SK-N-SH (cell line): ENCODE measurements at regions not wholly inside any gene's neighbourhood (a gene's known extent, or its start where the extent isn't known, plus 50 kb on each side); places are given as distances from the start of the nearest gene placed in this dataset.

Experiments used
- CTCF ChIA-PET: fragments of 300-600, 350-600 bp; formaldehyde crosslinking; extraction: SDS; loops from one replicate; lab custom pipeline; 2021; lab: Yijun Ruan, JAX
- POLR2A ChIA-PET: fragments of 350-600 bp; sonication (Branson Sonifier 250); formaldehyde crosslinking; extraction: SDS; loops from one replicate; lab custom pipeline; 2020; ENCODE audit warnings: antibody characterized with exemption, inconsistent platforms; lab: Yijun Ruan, JAX
- DNase-seq: peaks from one replicate; pipeline ENCODE4 v3.0.0; 2012
- H2AFZ ChIP-seq: fragments of 200-600 bp; sonication (generic); 2 replicates; pipeline ENCODE4 v1.8.1; 2016; ENCODE audit warnings: antibody characterized with exemption, mild to moderate bottlenecking, low read depth
- H3F3A ChIP-seq: fragments of 200-600 bp; sonication (generic); replicated peaks from 2 replicates; pipeline ENCODE3; 2016; ENCODE audit warnings: antibody characterized with exemption, mild to moderate bottlenecking; ENCODE audit not compliant: insufficient read depth
- H3K27ac ChIP-seq, 2 experiments: fragments of 200-500 bp in 1 of 2; fragments of 200-600 bp in 1 of 2; sonication (Bioruptor generic) in 1 of 2; sonication (generic), shearing (Covaris generic) in 1 of 2; 2 replicates each; pipeline versions ENCODE4 v1.5.1 to v1.6.1; 2014 to 2016; ENCODE audit warnings: low read depth in 2 of 2, inconsistent platforms in 1 of 2, low read length in 1 of 2, mild to moderate bottlenecking in 1 of 2, mixed read lengths in 1 of 2
- H3K27me3 ChIP-seq: fragments of 200-600 bp; sonication (generic), shearing (Covaris generic); 2 replicates; pipeline ENCODE4 v1.6.1; 2016; ENCODE audit warnings: mixed run types; ENCODE audit not compliant: insufficient read depth
- H3K36me3 ChIP-seq, 2 experiments: fragments of 200-500 bp in 1 of 2; fragments of 200-600 bp in 1 of 2; sonication (Bioruptor generic) in 1 of 2; sonication (generic) in 1 of 2; replicated peaks in 1 of 2; 2 replicates each; pipeline versions ENCODE3 to v1.5.1; 2014 to 2016; ENCODE audit warnings: low read length in 1 of 2, mild to moderate bottlenecking in 1 of 2; ENCODE audit not compliant: insufficient read depth in 2 of 2, control insufficient read depth in 1 of 2
- H3K4me1 ChIP-seq, 2 experiments: fragments of 200-500 bp in 1 of 2; fragments of 200-600 bp in 1 of 2; sonication (Bioruptor generic) in 1 of 2; sonication (generic), shearing (Covaris generic) in 1 of 2; 2 replicates each; pipeline versions ENCODE4 v1.5.1 to v1.6.1; 2014 to 2016; ENCODE audit warnings: low read depth in 1 of 2, low read length in 1 of 2, mixed run types in 1 of 2; ENCODE audit not compliant: insufficient read depth in 2 of 2, control insufficient read depth in 1 of 2
- H3K4me2 ChIP-seq: fragments of 200-600 bp; sonication (generic), shearing (Covaris generic); 2 replicates; pipeline ENCODE4 v1.6.1; 2017; ENCODE audit warnings: mixed run types
- H3K4me3 ChIP-seq, 2 experiments: fragments of 200-500 bp in 1 of 2; fragments of 200-600 bp in 1 of 2; sonication (Bioruptor generic) in 1 of 2; sonication (generic), shearing (Covaris generic) in 1 of 2; 2 replicates each; pipeline versions ENCODE4 v1.5.1 to v1.8.1; 2014 to 2016; ENCODE audit warnings: low read depth in 2 of 2, inconsistent platforms in 1 of 2, low read length in 1 of 2, mild to moderate bottlenecking in 1 of 2, mixed read lengths in 1 of 2, moderate library complexity in 1 of 2
- H3K79me2 ChIP-seq: fragments of 200-600 bp; sonication (generic); 2 replicates; pipeline ENCODE4 v1.8.1; 2017; ENCODE audit warnings: mild to moderate bottlenecking; ENCODE audit not compliant: insufficient read depth
- H3K9ac ChIP-seq: fragments of 200-600 bp; sonication (generic); 2 replicates; pipeline ENCODE4 v1.6.1; 2017; ENCODE audit warnings: mixed run types
- H3K9me2 ChIP-seq: fragments of 200-600 bp; sonication (generic); 2 replicates; pipeline ENCODE4 v1.6.1; 2017; ENCODE audit warnings: mixed run types
- H3K9me3 ChIP-seq: fragments of 200-600 bp; sonication (generic); 2 replicates; pipeline ENCODE4 v1.6.1; 2017; ENCODE audit warnings: mixed run types, mild to moderate bottlenecking, moderate library complexity
- H4K20me1 ChIP-seq: fragments of 200-600 bp; sonication (generic); 2 replicates; pipeline ENCODE4 v1.6.1; 2017; ENCODE audit warnings: mild to moderate bottlenecking, mixed run types; ENCODE audit not compliant: insufficient read depth
- ELF1 ChIP-seq: IDR thresholded peaks from 2 replicates; pipeline ENCODE4 v1.4.0; 2012
- EZH2phosphoT487 ChIP-seq: fragments of 200-600 bp; sonication (generic); IDR thresholded peaks from 2 replicates; pipeline ENCODE4 v1.6.1; 2017; ENCODE audit warnings: low read depth, mixed run types, mild to moderate bottlenecking, antibody characterized with exemption, moderate library complexity, borderline replicate concordance
- FOSL2 ChIP-seq: IDR thresholded peaks from 2 replicates; pipeline ENCODE4 v1.4.0; 2012; ENCODE audit warnings: low read depth, mild to moderate bottlenecking, moderate library complexity, borderline replicate concordance
- FOXJ3 ChIP-seq: sonication (generic); formaldehyde crosslinking; IDR thresholded peaks from 2 replicates; pipeline ENCODE4 v1.5.1; 2020; ENCODE audit warnings: mild to moderate bottlenecking, missing genetic modification reagents
- GABPA ChIP-seq: IDR thresholded peaks from 2 replicates; pipeline ENCODE4 v1.4.0; 2012; ENCODE audit warnings: low read depth, mild to moderate bottlenecking
- GATA2 ChIP-seq: sonication (generic); formaldehyde crosslinking; IDR thresholded peaks from 2 replicates; pipeline ENCODE4 v1.5.0; 2020; ENCODE audit warnings: mild to moderate bottlenecking, missing genetic modification reagents
- MEF2A ChIP-seq: IDR thresholded peaks from 2 replicates; pipeline ENCODE4 v1.4.0; 2012; ENCODE audit warnings: low read depth, borderline replicate concordance
- NFIC ChIP-seq: IDR thresholded peaks from 2 replicates; pipeline ENCODE4 v1.4.0; 2012; ENCODE audit warnings: borderline replicate concordance
- NRF1 ChIP-seq: IDR thresholded peaks from 2 replicates; pipeline ENCODE4 v1.6.1; 2012; ENCODE audit warnings: low read depth, mild to moderate bottlenecking, low read length
- RFX5 ChIP-seq: IDR thresholded peaks from 2 replicates; pipeline ENCODE4 v1.6.1; 2012; ENCODE audit warnings: mild to moderate bottlenecking, improper control_type of control experiment, low read length
- SIN3A ChIP-seq: IDR thresholded peaks from 2 replicates; pipeline ENCODE4 v1.6.1; 2012; ENCODE audit warnings: low read depth, mild to moderate bottlenecking, low read length, moderate library complexity, borderline replicate concordance
- SMC3 ChIP-seq: IDR thresholded peaks from 2 replicates; pipeline ENCODE4 v1.6.1; 2012; ENCODE audit warnings: low read depth, low read length, improper control_type of control experiment
- TAF1 ChIP-seq: IDR thresholded peaks from 2 replicates; pipeline ENCODE4 v1.6.1; 2012; ENCODE audit warnings: low read depth, mild to moderate bottlenecking, low read length, moderate library complexity, borderline replicate concordance
- TCF12 ChIP-seq: IDR thresholded peaks from 2 replicates; pipeline ENCODE4 v1.4.0; 2012
- TEAD4 ChIP-seq: IDR thresholded peaks from 2 replicates; pipeline ENCODE4 v1.4.0; 2012; ENCODE audit warnings: mild to moderate bottlenecking, borderline replicate concordance; ENCODE audit not compliant: insufficient read depth
- YY1 ChIP-seq: IDR thresholded peaks from 2 replicates; pipeline ENCODE4 v1.4.0; 2012; ENCODE audit warnings: low read depth, mild to moderate bottlenecking
- WGBS: methylation state at CpG from one replicate; pipeline ENCODE4 v1.1.6; 2017; ENCODE audit warnings: low lambda C conversion rate; 5-methylcytosine and 5-hydroxymethylcytosine counted together
- TF ChIP-seq, protein P1 (sequence below): fragments of 150-350 bp; IDR thresholded peaks from 2 replicates; pipeline ENCODE4 v1.6.1; 2017; ENCODE audit warnings: antibody characterized with exemption, low read length, low read depth, borderline replicate concordance
- TF ChIP-seq, protein P2 (sequence below): IDR thresholded peaks from 2 replicates; pipeline ENCODE4 v1.4.0; 2012; ENCODE audit warnings: low read depth
- TF ChIP-seq, protein P3 (sequence below): fragments of 200-600 bp; sonication (generic); IDR thresholded peaks from 2 replicates; pipeline ENCODE4 v1.6.1; 2017; ENCODE audit warnings: antibody characterized with exemption, mild to moderate bottlenecking, moderate library complexity

DNA sequence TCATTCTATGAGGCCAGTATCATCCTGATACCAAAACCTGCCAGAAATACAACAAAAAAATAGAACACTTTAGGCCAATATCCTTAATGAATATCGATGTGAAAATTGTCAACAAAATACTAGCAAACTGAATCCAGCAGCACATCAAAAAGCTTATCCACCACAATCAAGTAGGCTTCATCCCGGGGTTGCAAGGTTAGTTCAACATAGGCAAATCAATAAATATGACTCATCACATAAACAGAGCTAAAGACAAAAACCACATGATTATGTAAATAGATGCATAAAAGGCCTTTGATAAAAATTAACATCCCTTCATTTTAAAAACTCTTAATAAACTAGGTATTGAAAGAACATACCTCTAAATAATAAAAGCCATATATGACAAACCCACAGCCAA, 403.2 kb upstream of the AZI2 start:
- H3K4me2 ChIP-seq = no peak overlapping the region
- H3K9me3 ChIP-seq = no peaks in the 10 kb centered on the region; the same call in 1 of the 2 replicates
- H2AFZ ChIP-seq = no peak overlapping the region
- H3K9me2 ChIP-seq = no peaks in the 10 kb centered on the region
- no peaks in the 10 kb centered on the region for H3F3A ChIP-seq
- no peaks in the 10 kb centered on the region for H4K20me1 ChIP-seq
- CTCF ChIA-PET = no interaction called here
- no peaks in the 10 kb centered on the region for H3K27me3 ChIP-seq
- WGBS = 30% methylated on average over 2 of the region's 2 CpGs
- H3K4me3 ChIP-seq = no peak overlapping the region
- no peak for DNase-seq
- no peak overlapping the region for H3K9ac ChIP-seq
- H3K4me1 ChIP-seq = peaks cover 0 to 2% of the 10 kb centered on the region in 2 experiments; a peak in 1 of 4 replicates
- no peak overlapping the region for H3K27ac ChIP-seq
- no peaks in the 10 kb centered on the region for H3K36me3 ChIP-seq
- H3K79me2 ChIP-seq = no peaks in the 10 kb centered on the region
- POLR2A ChIA-PET = no interaction called here
- no peak for TF ChIP-seq NFIC
- no peak for TF ChIP-seq MEF2A
- TF ChIP-seq NRF1 = no peak
- TF ChIP-seq YY1 = no peak
- TF ChIP-seq EZH2phosphoT487 = no peak
- no peak for TF ChIP-seq SMC3
- TF ChIP-seq, protein P1, sequence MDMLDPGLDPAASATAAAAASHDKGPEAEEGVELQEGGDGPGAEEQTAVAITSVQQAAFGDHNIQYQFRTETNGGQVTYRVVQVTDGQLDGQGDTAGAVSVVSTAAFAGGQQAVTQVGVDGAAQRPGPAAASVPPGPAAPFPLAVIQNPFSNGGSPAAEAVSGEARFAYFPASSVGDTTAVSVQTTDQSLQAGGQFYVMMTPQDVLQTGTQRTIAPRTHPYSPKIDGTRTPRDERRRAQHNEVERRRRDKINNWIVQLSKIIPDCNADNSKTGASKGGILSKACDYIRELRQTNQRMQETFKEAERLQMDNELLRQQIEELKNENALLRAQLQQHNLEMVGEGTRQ = no peak
- TF ChIP-seq TCF12 = no peak
- no peak for TF ChIP-seq TAF1
- no peak for TF ChIP-seq TEAD4
- no peak for TF ChIP-seq SIN3A
- no peak for TF ChIP-seq FOXJ3 (CRISPR knock-in tag)
- TF ChIP-seq, protein P2, sequence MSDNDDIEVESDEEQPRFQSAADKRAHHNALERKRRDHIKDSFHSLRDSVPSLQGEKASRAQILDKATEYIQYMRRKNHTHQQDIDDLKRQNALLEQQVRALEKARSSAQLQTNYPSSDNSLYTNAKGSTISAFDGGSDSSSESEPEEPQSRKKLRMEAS = no peak
- no peak for TF ChIP-seq ELF1
- TF ChIP-seq FOSL2 = no peak
- no peak for TF ChIP-seq GABPA
- no peak for TF ChIP-seq GATA2 (CRISPR knock-in tag)
- TF ChIP-seq RFX5 = no peak
- TF ChIP-seq, protein P3, sequence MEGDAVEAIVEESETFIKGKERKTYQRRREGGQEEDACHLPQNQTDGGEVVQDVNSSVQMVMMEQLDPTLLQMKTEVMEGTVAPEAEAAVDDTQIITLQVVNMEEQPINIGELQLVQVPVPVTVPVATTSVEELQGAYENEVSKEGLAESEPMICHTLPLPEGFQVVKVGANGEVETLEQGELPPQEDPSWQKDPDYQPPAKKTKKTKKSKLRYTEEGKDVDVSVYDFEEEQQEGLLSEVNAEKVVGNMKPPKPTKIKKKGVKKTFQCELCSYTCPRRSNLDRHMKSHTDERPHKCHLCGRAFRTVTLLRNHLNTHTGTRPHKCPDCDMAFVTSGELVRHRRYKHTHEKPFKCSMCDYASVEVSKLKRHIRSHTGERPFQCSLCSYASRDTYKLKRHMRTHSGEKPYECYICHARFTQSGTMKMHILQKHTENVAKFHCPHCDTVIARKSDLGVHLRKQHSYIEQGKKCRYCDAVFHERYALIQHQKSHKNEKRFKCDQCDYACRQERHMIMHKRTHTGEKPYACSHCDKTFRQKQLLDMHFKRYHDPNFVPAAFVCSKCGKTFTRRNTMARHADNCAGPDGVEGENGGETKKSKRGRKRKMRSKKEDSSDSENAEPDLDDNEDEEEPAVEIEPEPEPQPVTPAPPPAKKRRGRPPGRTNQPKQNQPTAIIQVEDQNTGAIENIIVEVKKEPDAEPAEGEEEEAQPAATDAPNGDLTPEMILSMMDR = no peak
- TF ChIP-seq, all 33 proteins: peak for 0
